HL-60 (cell line): ENCODE measurements at regions not wholly inside any gene's neighbourhood (a gene's known extent, or its start where the extent isn't known, plus 50 kb on each side); places are given as distances from the start of the nearest gene placed in this dataset.

ENCODE experiments used
- DNase-seq, 2 experiments: peaks; one replicate each; pipeline ENCODE4 v3.0.0-alpha.2; 2010 to 2020; ENCODE audit warnings: low read depth in 1 of 2, low spot score in 1 of 2
- H3K27ac ChIP-seq: fragments of 250-450 bp; sonication (Bioruptor Pico); replicated peaks from 2 replicates; pipeline ENCODE4 v1.5.1; 2020; ENCODE audit warnings: mild to moderate bottlenecking, moderate library complexity
- H3K27me3 ChIP-seq: fragments of 250-450 bp; sonication (Bioruptor Pico); 2 replicates; pipeline ENCODE4 v1.5.1; 2021; ENCODE audit warnings: mild to moderate bottlenecking, moderate library complexity; ENCODE audit not compliant: insufficient read depth, poor library complexity, severe bottlenecking
- H3K4me3 ChIP-seq: replicated peaks from 2 replicates; pipeline ENCODE4 v1.5.1; 2011; ENCODE audit warnings: mild to moderate bottlenecking, control low read depth, low read length; ENCODE audit not compliant: insufficient read depth
- GABPA ChIP-seq: IDR thresholded peaks from 2 replicates; pipeline ENCODE4 v1.6.1; 2012; ENCODE audit warnings: low read depth
- POLR2AphosphoS5 ChIP-seq: IDR thresholded peaks from 2 replicates; pipeline ENCODE4 v1.6.1; 2012; ENCODE audit warnings: low read depth
- SPI1 ChIP-seq: IDR thresholded peaks from 2 replicates; pipeline ENCODE4 v1.6.1; 2012; ENCODE audit warnings: low read depth, mild to moderate bottlenecking, borderline replicate concordance
- TF ChIP-seq, protein P1 (sequence below): IDR thresholded peaks from 2 replicates; pipeline ENCODE4 v1.6.1; 2012; ENCODE audit warnings: low read depth; ENCODE audit not compliant: insufficient replicate concordance
- TF ChIP-seq, protein P2 (sequence below): IDR thresholded peaks from one replicate; pipeline ENCODE4 v1.5.1; 2011; ENCODE audit warnings: low read length, control low read depth, inconsistent platforms; ENCODE audit not compliant: insufficient read depth

DNA sequence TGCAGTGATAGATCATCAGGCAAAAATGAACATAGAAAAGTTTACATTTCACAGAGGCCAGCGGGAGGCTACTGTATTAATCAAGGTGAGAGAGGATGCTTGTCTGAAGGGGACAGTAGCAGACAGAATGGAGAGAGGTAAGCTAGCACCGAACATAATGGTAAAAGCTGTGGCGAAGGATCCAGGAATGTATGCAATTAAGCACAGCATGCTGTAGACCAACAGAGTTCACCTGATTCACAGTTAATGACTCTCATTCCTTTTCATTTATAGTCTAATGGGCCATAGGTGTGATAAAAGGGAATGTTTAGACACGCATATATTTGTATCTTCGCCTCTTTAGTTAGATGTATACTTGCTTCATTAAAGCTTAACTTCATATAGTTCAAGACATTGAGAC lies 150.9 kb upstream of the MBL2 start:
- TF ChIP-seq SPI1 (no peak), GABPA (no peak), POLR2AphosphoS5 (no peak)
- TF ChIP-seq, protein P1, sequence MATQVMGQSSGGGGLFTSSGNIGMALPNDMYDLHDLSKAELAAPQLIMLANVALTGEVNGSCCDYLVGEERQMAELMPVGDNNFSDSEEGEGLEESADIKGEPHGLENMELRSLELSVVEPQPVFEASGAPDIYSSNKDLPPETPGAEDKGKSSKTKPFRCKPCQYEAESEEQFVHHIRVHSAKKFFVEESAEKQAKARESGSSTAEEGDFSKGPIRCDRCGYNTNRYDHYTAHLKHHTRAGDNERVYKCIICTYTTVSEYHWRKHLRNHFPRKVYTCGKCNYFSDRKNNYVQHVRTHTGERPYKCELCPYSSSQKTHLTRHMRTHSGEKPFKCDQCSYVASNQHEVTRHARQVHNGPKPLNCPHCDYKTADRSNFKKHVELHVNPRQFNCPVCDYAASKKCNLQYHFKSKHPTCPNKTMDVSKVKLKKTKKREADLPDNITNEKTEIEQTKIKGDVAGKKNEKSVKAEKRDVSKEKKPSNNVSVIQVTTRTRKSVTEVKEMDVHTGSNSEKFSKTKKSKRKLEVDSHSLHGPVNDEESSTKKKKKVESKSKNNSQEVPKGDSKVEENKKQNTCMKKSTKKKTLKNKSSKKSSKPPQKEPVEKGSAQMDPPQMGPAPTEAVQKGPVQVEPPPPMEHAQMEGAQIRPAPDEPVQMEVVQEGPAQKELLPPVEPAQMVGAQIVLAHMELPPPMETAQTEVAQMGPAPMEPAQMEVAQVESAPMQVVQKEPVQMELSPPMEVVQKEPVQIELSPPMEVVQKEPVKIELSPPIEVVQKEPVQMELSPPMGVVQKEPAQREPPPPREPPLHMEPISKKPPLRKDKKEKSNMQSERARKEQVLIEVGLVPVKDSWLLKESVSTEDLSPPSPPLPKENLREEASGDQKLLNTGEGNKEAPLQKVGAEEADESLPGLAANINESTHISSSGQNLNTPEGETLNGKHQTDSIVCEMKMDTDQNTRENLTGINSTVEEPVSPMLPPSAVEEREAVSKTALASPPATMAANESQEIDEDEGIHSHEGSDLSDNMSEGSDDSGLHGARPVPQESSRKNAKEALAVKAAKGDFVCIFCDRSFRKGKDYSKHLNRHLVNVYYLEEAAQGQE, result no peak
- TF ChIP-seq, protein P2, sequence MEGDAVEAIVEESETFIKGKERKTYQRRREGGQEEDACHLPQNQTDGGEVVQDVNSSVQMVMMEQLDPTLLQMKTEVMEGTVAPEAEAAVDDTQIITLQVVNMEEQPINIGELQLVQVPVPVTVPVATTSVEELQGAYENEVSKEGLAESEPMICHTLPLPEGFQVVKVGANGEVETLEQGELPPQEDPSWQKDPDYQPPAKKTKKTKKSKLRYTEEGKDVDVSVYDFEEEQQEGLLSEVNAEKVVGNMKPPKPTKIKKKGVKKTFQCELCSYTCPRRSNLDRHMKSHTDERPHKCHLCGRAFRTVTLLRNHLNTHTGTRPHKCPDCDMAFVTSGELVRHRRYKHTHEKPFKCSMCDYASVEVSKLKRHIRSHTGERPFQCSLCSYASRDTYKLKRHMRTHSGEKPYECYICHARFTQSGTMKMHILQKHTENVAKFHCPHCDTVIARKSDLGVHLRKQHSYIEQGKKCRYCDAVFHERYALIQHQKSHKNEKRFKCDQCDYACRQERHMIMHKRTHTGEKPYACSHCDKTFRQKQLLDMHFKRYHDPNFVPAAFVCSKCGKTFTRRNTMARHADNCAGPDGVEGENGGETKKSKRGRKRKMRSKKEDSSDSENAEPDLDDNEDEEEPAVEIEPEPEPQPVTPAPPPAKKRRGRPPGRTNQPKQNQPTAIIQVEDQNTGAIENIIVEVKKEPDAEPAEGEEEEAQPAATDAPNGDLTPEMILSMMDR, result no peak
- H3K4me3 ChIP-seq, result no peak overlapping the region
- no peak for DNase-seq
- H3K27me3 ChIP-seq, result no peaks in the 10 kb centered on the region
- H3K27ac ChIP-seq, result no peak overlapping the region

DNA sequence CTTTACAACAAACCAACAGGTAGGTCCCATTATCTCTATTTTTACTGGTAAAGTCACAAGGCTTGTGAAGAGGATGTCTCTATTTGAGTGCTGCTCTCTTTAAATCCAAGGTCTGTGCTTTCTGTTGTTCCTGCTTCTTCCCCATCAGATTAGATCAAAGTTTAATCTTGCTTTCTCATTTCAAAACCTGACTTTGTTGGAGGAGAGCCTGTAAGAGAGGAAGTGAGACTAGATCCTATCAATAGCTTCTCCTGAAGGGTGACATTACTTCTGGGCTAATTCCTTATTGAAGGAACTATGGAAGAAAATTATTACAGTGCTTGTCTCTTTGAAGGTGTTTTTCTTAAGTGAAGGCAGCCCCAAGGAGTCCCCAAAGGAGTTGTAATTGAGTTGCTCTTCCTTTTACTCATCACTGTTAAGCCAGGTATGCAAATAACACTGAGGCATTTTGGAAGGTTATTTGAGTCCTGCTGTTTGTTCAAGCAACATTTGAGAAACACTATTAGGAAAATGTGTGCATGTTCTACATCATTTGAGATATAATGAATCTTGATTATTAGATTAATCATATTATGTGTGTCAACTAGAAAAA lies 146.2 kb upstream of the MBL2 start:
- H3K27ac ChIP-seq, result no peak overlapping the region
- TF ChIP-seq, protein P2, result no peak
- TF ChIP-seq, protein P1, result no peak
- TF ChIP-seq GABPA (no peak), POLR2AphosphoS5 (no peak)
- no peak for DNase-seq
- H3K27me3 ChIP-seq, result no peaks in the 10 kb centered on the region
- no peak overlapping the region for H3K4me3 ChIP-seq

DNA sequence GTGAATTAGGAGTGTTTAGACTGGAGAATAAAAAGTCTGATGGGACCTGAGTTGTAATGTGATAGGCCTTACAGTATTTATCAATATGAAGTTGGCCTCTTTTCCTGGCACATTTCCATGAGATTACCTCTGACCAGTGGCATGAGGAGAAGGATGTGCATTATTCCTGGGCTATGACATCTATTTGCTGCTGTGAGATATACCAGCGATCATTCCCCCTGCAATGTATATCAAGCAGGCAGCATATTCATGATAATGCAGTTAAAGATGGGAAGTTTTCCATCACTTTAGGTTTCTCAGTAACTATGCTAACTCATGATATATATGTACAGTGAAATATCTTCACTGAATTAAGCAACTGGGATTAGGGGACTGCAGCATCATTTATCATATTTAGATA lies 142.8 kb upstream of the MBL2 start:
- TF ChIP-seq, protein P1, result no peak
- no peak for TF ChIP-seq GABPA
- TF ChIP-seq SPI1, result no peak
- TF ChIP-seq POLR2AphosphoS5, result no peak
- TF ChIP-seq, protein P2, result no peak
- Histone ChIP-seq H3K27me3 (no peaks in the 10 kb centered on the region), H3K4me3 (no peak overlapping the region), H3K27ac (no peak overlapping the region)
- no peak for DNase-seq
